ENCODE measurements at regions not wholly inside any gene's neighbourhood (a gene's known extent, or its start where the extent isn't known, plus 50 kb on each side); places are given as distances from the start of the nearest gene placed in this dataset.

GRCh38 chr12:75571204-75571603, 59.8 kb upstream of the KRR1 start:
- DNase-seq (ENCODE audit: extremely low read depth in 1 of 4, low spot score in 3 of 4) (no peak), FAIRE-seq (no peak), ATAC-seq (no peak)
- ChIA-PET CTCF (ENCODE audit: low intra/inter-chr PET ratio) (interaction anchor here (0.6 kb wide), 1 partner anchor 200 kb away, joined by 3 read pairs; no protein-coding TSS in a partner anchor), POLR2A (no interaction called here)
- Histone ChIP-seq H3K27ac (ENCODE audit: extremely low read depth, low read depth, low read length) (no peak overlapping the region), H3K9me3 (replicated peaks; ENCODE audit: control insufficient read depth, insufficient read depth, low read depth, low read length) (no peaks in the 10 kb centered on the region), H3K4me1 (replicated peaks in 1 of 2; ENCODE audit: control insufficient read depth in 2 of 2, insufficient read depth in 2 of 2, low read length in 2 of 2) (no peaks in the 10 kb centered on the region), H3K4me2 (ENCODE audit: insufficient read depth, low read length) (no peak overlapping the region), H3K79me2 (ENCODE audit: control insufficient read depth, insufficient read depth, low read length) (no peaks in the 10 kb centered on the region), H2AFZ (ENCODE audit: low read depth, low read length) (no peak overlapping the region), H3K9ac (ENCODE audit: insufficient read depth in 1 of 2, low read depth in 2 of 2, low read length in 2 of 2) (no peak overlapping the region), H3K27me3 (ENCODE audit: control insufficient read depth in 2 of 2, insufficient read depth in 2 of 2, low read length in 2 of 2) (no peaks in the 10 kb centered on the region), H4K20me1 (replicated peaks; ENCODE audit: control insufficient read depth, insufficient read depth, low read length) (no peaks in the 10 kb centered on the region), H3K9me1 (ENCODE audit: control insufficient read depth, insufficient read depth, low read length) (no peaks in the 10 kb centered on the region), H3K36me3 (ENCODE audit: control insufficient read depth, insufficient read depth, low read length) (no peaks in the 10 kb centered on the region), H3K4me3 (no peak overlapping the region)
- no TSS peak for BruUV-seq (replicated peaks)
- in situ Hi-C loops (cut with MboI): no loop called here
- intact Hi-C loops (cut with micrococcal nuclease): no loop called here
- no peak for TF ChIP-seq ZNF280B (CRISPR knock-in tag; IDR thresholded peaks at IDR 0.05)
- TF ChIP-seq ZNF239 (CRISPR knock-in tag; IDR thresholded peaks at IDR 0.05): no peak
- no peak for TF ChIP-seq ETS2 (tag; IDR thresholded peaks at IDR 0.05; ENCODE audit: borderline replicate concordance, poor library complexity, severe bottlenecking)
- TF ChIP-seq RFX1 (IDR thresholded peaks at IDR 0.05): no peak
- TF ChIP-seq E2F3 (CRISPR knock-in tag; IDR thresholded peaks at IDR 0.05): no peak
- TF ChIP-seq EGR1 (conservative IDR thresholded peaks at IDR 0.05): no peak
- no peak for TF ChIP-seq ZNF197 (CRISPR knock-in tag; IDR thresholded peaks at IDR 0.05; ENCODE audit: low read depth)
- no peak for TF ChIP-seq NEUROD1 (IDR thresholded peaks at IDR 0.05; ENCODE audit: borderline replicate concordance, low read depth, low read length, partially characterized antibody)
- no peak for TF ChIP-seq MTA1 (IDR thresholded peaks at IDR 0.05; ENCODE audit: borderline replicate concordance)
- TF ChIP-seq IRF1 (CRISPR knock-in tag; IDR thresholded peaks at IDR 0.05; ENCODE audit: borderline replicate concordance): no peak
- no peak for TF ChIP-seq TCF15 (CRISPR knock-in tag; IDR thresholded peaks at IDR 0.05)
- 6% methylated on average over 3 of the region's 3 CpGs for WGBS (ENCODE audit: insufficient coverage, low coverage, missing lambda C conversion rate)
